K562 (cell line): ENCODE measurements at regions not wholly inside any gene's neighbourhood (a gene's known extent, or its start where the extent isn't known, plus 50 kb on each side); places are given as distances from the start of the nearest gene placed in this dataset.

ENCODE experiments used
- ATAC-seq: fragments of 200-7000 bp; cut with Tn5 transposase; 3 replicates; pipeline ENCODE4 v1.9.1; 2020; ENCODE audit warnings: moderate library complexity
- BruUV-seq: library from RNA; stranded (reverse); fragments of 400-500 nt; replicated peaks from 2 replicates; lab custom pipeline; 2021; lab: Mats Ljungman, UMichigan
- CTCF ChIA-PET: fragments of 300-600 bp; formaldehyde crosslinking; extraction: SDS; loops from one replicate; lab custom pipeline; 2021; ENCODE audit warnings: low intra/inter-chr PET ratio; lab: Yijun Ruan, JAX
- POLR2A ChIA-PET: fragments of 300-600, 350-650 bp; sonication (Branson Sonifier 250); formaldehyde crosslinking; extraction: SDS; loops from one replicate; lab custom pipeline; 2021; ENCODE audit warnings: antibody characterized with exemption, inconsistent platforms; lab: Yijun Ruan, JAX
- DNase-seq, 4 experiments: peaks; one replicate each; pipeline versions ENCODE4 v3.0.0 to v3.0.0-alpha.2; 2011 to 2018; ENCODE audit warnings: low spot score in 3 of 4, mixed read lengths in 3 of 4; ENCODE audit errors: extremely low read depth in 1 of 4
- FAIRE-seq: peaks from 2 replicates; lab custom pipeline; 2011; peaks lifted over from hg19 to GRCh38; lab: Jason Lieb, UNC
- H2AFZ ChIP-seq: 2 replicates; pipeline ENCODE4 v1.6.0; 2011; ENCODE audit warnings: low read depth, low read length, control low read depth, inconsistent platforms
- H3K27ac ChIP-seq: fragments of 200-600 bp; 3 replicates; pipeline ENCODE4 v1.8.0; 2011; ENCODE audit warnings: low read depth, mild to moderate bottlenecking, control low read depth, inconsistent platforms, low read length, moderate library complexity, mixed read lengths; ENCODE audit errors: extremely low read depth
- H3K27me3 ChIP-seq, 2 experiments: fragments of 300-600 bp in 1 of 2; 2 replicates in 1 of 2; 3 replicates in 1 of 2; pipeline versions ENCODE4 v1.6.0 to v1.8.0; 2011; ENCODE audit warnings: inconsistent platforms in 2 of 2, low read length in 2 of 2, mild to moderate bottlenecking in 1 of 2, mixed read lengths in 1 of 2, moderate library complexity in 1 of 2; ENCODE audit not compliant: control insufficient read depth in 2 of 2, insufficient read depth in 2 of 2
- H3K36me3 ChIP-seq: fragments of 300-600 bp; 3 replicates; pipeline ENCODE4 v1.8.0; 2011; ENCODE audit warnings: mild to moderate bottlenecking, low read length, inconsistent platforms; ENCODE audit not compliant: control insufficient read depth, insufficient read depth
- H3K4me1 ChIP-seq, 2 experiments: fragments of 200-600 bp in 1 of 2; replicated peaks in 1 of 2; 2 replicates in 1 of 2; 3 replicates in 1 of 2; pipeline versions ENCODE4 v1.5.1 to v1.8.0; 2011; ENCODE audit warnings: inconsistent platforms in 2 of 2, low read length in 2 of 2, mild to moderate bottlenecking in 1 of 2, mixed read lengths in 1 of 2, moderate library complexity in 1 of 2; ENCODE audit not compliant: control insufficient read depth in 2 of 2, insufficient read depth in 2 of 2
- H3K4me2 ChIP-seq: 2 replicates; pipeline ENCODE4 v1.6.1; 2011; ENCODE audit warnings: low read length, control low read depth, inconsistent platforms, mixed read lengths; ENCODE audit not compliant: insufficient read depth
- H3K4me3 ChIP-seq: fragments of 200-600 bp; sonication (generic), shearing (Covaris generic); 2 replicates; pipeline ENCODE4 v1.5.1; 2016; ENCODE audit warnings: control low read depth, inconsistent platforms
- H3K79me2 ChIP-seq: fragments of 200-600 bp; 3 replicates; pipeline ENCODE4 v1.8.0; 2011; ENCODE audit warnings: low read length, inconsistent platforms; ENCODE audit not compliant: control insufficient read depth, insufficient read depth
- H3K9ac ChIP-seq, 2 experiments: 2 replicates each; pipeline versions ENCODE4 v1.6.0 to v1.6.1; 2011; ENCODE audit warnings: low read depth in 2 of 2, low read length in 2 of 2, control low read depth in 1 of 2, inconsistent platforms in 1 of 2, mild to moderate bottlenecking in 1 of 2, mixed read lengths in 1 of 2; ENCODE audit not compliant: insufficient read depth in 1 of 2
- H3K9me1 ChIP-seq: one replicate; pipeline ENCODE4 v1.6.0; 2011; ENCODE audit warnings: inconsistent platforms, mild to moderate bottlenecking, low read length, moderate library complexity; ENCODE audit not compliant: control insufficient read depth, insufficient read depth
- H3K9me3 ChIP-seq: replicated peaks from 2 replicates; pipeline ENCODE4 v1.5.1; 2011; ENCODE audit warnings: low read depth, low read length, inconsistent platforms; ENCODE audit not compliant: control insufficient read depth, insufficient read depth
- H4K20me1 ChIP-seq: replicated peaks from 2 replicates; pipeline ENCODE4 v1.6.1; 2011; ENCODE audit warnings: low read length, inconsistent platforms, mixed read lengths; ENCODE audit not compliant: control insufficient read depth, insufficient read depth
- NR2C1 ChIP-seq, 2 experiments: fragments of 450-650 bp; IDR thresholded peaks; 2 replicates each; pipeline ENCODE4 v1.6.1; 2017; ENCODE audit warnings: mild to moderate bottlenecking in 2 of 2, antibody characterized with exemption in 1 of 2, inconsistent platforms in 1 of 2, missing compliant biosample characterization in 1 of 2, missing genetic modification characterization in 1 of 2
- PURB ChIP-seq: sonication (generic); formaldehyde crosslinking; IDR thresholded peaks from 2 replicates; pipeline ENCODE4 v1.9.0; 2021; ENCODE audit warnings: low read depth, mild to moderate bottlenecking, missing genetic modification reagents
- WGBS: fragments of 100-300 bp; shearing (Covaris generic); methylation state at CpG from one replicate; pipeline ENCODE4 v1.1.6; 2016; ENCODE audit warnings: low coverage, mixed read lengths; ENCODE audit not compliant: insufficient coverage; ENCODE audit errors: missing lambda C conversion rate; 5-methylcytosine and 5-hydroxymethylcytosine counted together
- in situ Hi-C: fragments of 300-500 bp; cut with MboI; formaldehyde crosslinking; loops from 4 replicates; pipeline ENCODE4 v1.15.0; 2018; ENCODE audit warnings: inconsistent platforms, mixed read lengths
- intact Hi-C: fragments of 100-400 bp; cut with micrococcal nuclease; formaldehyde crosslinking; loops from 2 replicates; pipeline ENCODE4 v1.14.2; 2022
- TF ChIP-seq, protein P1 (sequence below), 2 experiments: fragments of 450-650 bp; IDR thresholded peaks; 2 replicates each; pipeline ENCODE4 v1.6.1; 2016; ENCODE audit warnings: mild to moderate bottlenecking in 2 of 2, borderline replicate concordance in 1 of 2, low read depth in 1 of 2, moderate library complexity in 1 of 2
- TF ChIP-seq, protein P2 (sequence below): sonication (generic); formaldehyde crosslinking; IDR thresholded peaks from 2 replicates; pipeline ENCODE4 v1.8.1; 2023; ENCODE audit warnings: mild to moderate bottlenecking, missing genetic modification reagents

DNA sequence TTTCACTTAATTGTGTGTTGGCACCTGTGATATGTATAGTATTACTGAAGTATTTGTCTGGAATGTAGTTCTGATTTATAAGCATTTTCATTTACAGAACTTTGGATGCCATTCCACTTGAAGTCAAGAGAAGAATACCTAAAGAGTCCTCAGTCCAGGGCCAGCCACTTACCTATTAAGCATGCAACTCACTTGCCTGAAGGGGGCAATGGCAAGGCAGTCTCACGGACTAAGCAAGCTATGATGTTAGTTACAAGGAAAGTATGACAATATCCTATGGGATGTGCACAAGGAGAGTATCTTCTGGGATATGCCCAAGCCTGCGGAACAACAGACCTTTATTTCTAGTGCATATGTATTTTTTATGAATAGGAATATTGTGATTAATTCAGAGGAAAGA lies 369.4 kb upstream of the GCFC2 start:
- Histone ChIP-seq H3K4me2 (no peak overlapping the region), H3K4me1 (no peaks in the 10 kb centered on the region), H3K79me2 (no peaks in the 10 kb centered on the region), H3K9me1 (no peaks in the 10 kb centered on the region), H3K4me3 (no peak overlapping the region), H3K27ac (no peak overlapping the region), H2AFZ (no peak overlapping the region), H3K9me3 (no peaks in the 10 kb centered on the region), H3K36me3 (peaks cover 4% of the 10 kb centered on the region; the same call in 2 of the 3 replicates), H3K27me3 (no peaks in the 10 kb centered on the region; a peak in 1 of 5 replicates), H4K20me1 (no peaks in the 10 kb centered on the region), H3K9ac (no peak overlapping the region)
- no TSS peak for BruUV-seq
- CTCF ChIA-PET, result no interaction called here
- ATAC-seq (no peak), FAIRE-seq (no peak), DNase-seq (no peak)
- 19% methylated on average over 2 of the region's 2 CpGs for WGBS
- in situ Hi-C loops (no loop called here), intact Hi-C loops (no loop called here)
- TF ChIP-seq NR2C1 (IDR thresholded peaks at IDR 0.05), result no peak
- no peak for TF ChIP-seq NR2C1 (tag; IDR thresholded peaks at IDR 0.05)
- TF ChIP-seq, protein P1, sequence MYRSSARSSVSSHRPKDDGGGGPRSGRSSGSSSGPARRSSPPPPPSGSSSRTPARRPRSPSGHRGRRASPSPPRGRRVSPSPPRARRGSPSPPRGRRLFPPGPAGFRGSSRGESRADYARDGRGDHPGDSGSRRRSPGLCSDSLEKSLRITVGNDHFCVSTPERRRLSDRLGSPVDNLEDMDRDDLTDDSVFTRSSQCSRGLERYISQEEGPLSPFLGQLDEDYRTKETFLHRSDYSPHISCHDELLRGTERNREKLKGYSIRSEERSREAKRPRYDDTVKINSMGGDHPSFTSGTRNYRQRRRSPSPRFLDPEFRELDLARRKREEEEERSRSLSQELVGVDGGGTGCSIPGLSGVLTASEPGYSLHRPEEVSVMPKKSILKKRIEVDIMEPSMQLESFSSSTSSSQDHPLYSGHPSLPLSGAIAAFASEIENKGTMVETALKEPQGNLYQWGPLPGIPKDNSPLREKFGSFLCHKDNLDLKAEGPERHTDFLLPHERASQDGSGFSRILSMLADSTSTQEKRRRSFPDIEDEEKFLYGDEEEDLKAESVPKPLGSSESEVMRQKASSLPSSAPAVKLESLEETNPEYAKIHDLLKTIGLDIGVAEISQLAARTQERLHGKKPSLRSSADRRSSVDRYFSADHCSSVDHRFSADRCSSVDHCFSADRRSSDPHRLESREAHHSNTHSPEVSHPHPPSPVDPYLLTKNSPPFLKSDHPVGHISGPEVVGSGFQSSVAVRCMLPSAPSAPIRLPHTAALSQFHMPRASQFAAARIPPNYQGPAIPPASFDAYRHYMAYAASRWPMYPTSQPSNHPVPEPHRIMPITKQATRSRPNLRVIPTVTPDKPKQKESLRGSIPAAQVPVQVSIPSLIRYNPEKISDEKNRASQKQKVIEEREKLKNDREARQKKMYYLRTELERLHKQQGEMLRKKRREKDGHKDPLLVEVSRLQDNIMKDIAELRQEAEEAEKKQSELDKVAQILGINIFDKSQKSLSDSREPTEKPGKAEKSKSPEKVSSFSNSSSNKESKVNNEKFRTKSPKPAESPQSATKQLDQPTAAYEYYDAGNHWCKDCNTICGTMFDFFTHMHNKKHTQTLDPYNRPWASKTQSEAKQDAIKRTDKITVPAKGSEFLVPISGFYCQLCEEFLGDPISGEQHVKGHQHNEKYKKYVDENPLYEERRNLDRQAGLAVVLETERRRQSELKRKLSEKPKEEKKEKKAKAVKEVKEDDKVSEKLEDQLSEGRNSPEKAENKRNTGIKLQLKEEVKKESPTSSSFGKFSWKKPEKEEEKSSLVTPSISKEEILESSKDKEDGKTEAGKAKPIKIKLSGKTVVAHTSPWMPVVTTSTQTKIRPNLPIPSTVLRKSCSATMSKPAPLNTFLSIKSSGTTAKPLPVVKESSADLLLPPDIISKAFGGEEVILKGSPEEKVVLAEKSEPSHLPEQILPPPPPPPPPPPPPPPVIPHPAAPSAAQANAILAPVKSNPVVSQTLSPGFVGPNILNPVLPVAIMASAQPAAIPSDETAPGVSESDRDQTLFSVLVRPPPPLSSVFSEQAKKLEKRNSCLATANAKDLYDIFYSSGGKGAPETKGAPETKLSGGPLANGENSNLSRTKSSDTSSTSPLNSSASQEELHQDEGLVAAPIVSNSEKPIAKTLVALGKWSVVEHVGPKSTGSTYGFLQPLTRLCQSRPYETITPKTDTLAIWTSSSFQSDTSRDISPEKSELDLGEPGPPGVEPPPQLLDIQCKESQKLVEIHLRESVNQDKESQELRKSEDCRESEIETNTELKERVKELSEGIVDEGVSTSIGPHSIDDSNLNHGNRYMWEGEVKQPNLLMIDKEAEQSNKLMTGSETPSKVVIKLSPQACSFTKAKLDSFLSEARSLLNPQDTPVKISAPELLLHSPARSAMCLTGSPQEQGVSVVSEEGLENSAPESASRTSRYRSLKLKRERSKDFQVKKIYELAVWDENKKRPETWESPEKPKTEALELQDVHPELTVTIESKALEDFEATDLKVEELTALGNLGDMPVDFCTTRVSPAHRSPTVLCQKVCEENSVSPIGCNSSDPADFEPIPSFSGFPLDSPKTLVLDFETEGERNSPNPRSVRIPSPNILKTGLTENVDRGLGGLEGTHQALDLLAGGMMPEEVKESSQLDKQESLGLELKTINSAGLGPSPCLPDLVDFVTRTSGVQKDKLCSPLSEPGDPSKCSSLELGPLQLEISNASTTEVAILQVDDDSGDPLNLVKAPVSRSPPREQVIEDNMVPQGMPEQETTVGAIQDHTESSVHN (IDR thresholded peaks at IDR 0.05; ENCODE audit: borderline replicate concordance in 1 of 2, low read depth in 1 of 2), result no peak
- no peak for TF ChIP-seq PURB (CRISPR knock-in tag)
- TF ChIP-seq, protein P2, sequence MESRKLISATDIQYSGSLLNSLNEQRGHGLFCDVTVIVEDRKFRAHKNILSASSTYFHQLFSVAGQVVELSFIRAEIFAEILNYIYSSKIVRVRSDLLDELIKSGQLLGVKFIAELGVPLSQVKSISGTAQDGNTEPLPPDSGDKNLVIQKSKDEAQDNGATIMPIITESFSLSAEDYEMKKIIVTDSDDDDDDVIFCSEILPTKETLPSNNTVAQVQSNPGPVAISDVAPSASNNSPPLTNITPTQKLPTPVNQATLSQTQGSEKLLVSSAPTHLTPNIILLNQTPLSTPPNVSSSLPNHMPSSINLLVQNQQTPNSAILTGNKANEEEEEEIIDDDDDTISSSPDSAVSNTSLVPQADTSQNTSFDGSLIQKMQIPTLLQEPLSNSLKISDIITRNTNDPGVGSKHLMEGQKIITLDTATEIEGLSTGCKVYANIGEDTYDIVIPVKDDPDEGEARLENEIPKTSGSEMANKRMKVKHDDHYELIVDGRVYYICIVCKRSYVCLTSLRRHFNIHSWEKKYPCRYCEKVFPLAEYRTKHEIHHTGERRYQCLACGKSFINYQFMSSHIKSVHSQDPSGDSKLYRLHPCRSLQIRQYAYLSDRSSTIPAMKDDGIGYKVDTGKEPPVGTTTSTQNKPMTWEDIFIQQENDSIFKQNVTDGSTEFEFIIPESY (CRISPR knock-in tag), result no peak
- POLR2A ChIA-PET, result no interaction called here
